HEK293T (cell line): ENCODE measurements at regions not wholly inside any gene's neighbourhood (a gene's known extent, or its start where the extent isn't known, plus 50 kb on each side); places are given as distances from the start of the nearest gene placed in this dataset.
"Not testable (repeated sequence)": the region's sequence is repeated elsewhere in the genome, so short reads cannot be mapped to it uniquely, and the experiment has no call there.

ENCODE experiments used
- BHLHE40 ChIP-seq: fragments of 450-650 bp; IDR thresholded peaks from 2 replicates; pipeline ENCODE4 v1.6.1; 2016; ENCODE audit warnings: mild to moderate bottlenecking, moderate library complexity, borderline replicate concordance
- CTBP1 ChIP-seq: fragments of 450-650 bp; IDR thresholded peaks from 2 replicates; pipeline ENCODE4 v1.6.1; 2016; ENCODE audit warnings: borderline replicate concordance
- ELF4 ChIP-seq: fragments of 450-650 bp; IDR thresholded peaks from 2 replicates; pipeline ENCODE4 v1.6.1; 2017; ENCODE audit warnings: antibody characterized with exemption
- FOXA1 ChIP-seq: fragments of 450-650 bp; IDR thresholded peaks from 2 replicates; pipeline ENCODE4 v1.6.1; 2016; ENCODE audit warnings: mild to moderate bottlenecking
- FOXK2 ChIP-seq: fragments of 450-650 bp; IDR thresholded peaks from 2 replicates; pipeline ENCODE4 v1.6.1; 2016; ENCODE audit warnings: mild to moderate bottlenecking
- FOXM1 ChIP-seq: fragments of 450-650 bp; IDR thresholded peaks from 2 replicates; pipeline ENCODE4 v1.6.1; 2017; ENCODE audit warnings: mild to moderate bottlenecking, borderline replicate concordance
- L3MBTL2 ChIP-seq: fragments of 450-650 bp; conservative IDR thresholded peaks from 2 replicates; pipeline ENCODE4 v1.6.1; 2016; ENCODE audit warnings: mild to moderate bottlenecking
- LEF1 ChIP-seq: fragments of 450-650 bp; IDR thresholded peaks from 2 replicates; pipeline ENCODE4 v1.6.1; 2017; ENCODE audit warnings: mild to moderate bottlenecking, borderline replicate concordance
- SP1 ChIP-seq: fragments of 450-650 bp; IDR thresholded peaks from 2 replicates; pipeline ENCODE4 v1.6.1; 2017
- SUZ12 ChIP-seq: fragments of 450-650 bp; IDR thresholded peaks from 2 replicates; pipeline ENCODE4 v1.6.1; 2016; ENCODE audit warnings: mild to moderate bottlenecking
- TARDBP ChIP-seq: fragments of 450-650 bp; IDR thresholded peaks from 2 replicates; pipeline ENCODE4 v1.6.1; 2016
- ZNF384 ChIP-seq: fragments of 450-650 bp; IDR thresholded peaks from 2 replicates; pipeline ENCODE4 v1.6.1; 2016
- TF ChIP-seq, protein P1 (sequence below): fragments of 450-650 bp; IDR thresholded peaks from 2 replicates; pipeline ENCODE4 v1.6.1; 2016

DNA sequence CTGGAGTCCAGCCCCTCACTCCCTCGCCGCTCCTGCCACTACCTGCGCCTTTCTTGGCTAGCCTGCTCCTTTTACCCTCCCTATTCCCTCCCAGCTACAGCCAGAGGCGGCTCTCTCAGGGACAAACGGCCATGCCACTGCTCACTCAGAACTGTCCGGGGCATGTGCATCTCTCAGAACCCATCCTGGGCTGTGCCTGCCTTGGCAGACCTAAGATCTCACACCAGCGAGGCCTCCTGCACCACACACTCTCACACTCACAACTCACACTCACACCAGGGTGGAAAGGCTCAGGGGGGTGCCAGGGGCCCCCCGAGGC is 180.3 kb downstream of the TMEM121 start:
- TF ChIP-seq, protein P1, sequence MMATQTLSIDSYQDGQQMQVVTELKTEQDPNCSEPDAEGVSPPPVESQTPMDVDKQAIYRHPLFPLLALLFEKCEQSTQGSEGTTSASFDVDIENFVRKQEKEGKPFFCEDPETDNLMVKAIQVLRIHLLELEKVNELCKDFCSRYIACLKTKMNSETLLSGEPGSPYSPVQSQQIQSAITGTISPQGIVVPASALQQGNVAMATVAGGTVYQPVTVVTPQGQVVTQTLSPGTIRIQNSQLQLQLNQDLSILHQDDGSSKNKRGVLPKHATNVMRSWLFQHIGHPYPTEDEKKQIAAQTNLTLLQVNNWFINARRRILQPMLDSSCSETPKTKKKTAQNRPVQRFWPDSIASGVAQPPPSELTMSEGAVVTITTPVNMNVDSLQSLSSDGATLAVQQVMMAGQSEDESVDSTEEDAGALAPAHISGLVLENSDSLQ: not testable (repeated sequence)
- TF ChIP-seq ELF4, FOXA1, TARDBP, SP1, ZNF384, SUZ12, L3MBTL2, FOXK2, CTBP1, LEF1, BHLHE40, FOXM1: not testable (repeated sequence)
